GM19240 (cell line): ENCODE measurements at regions not wholly inside any gene's neighbourhood (a gene's known extent, or its start where the extent isn't known, plus 50 kb on each side); places are given as distances from the start of the nearest gene placed in this dataset.

ENCODE experiments used
- DNase-seq: peaks from one replicate; pipeline ENCODE4 v3.0.0; 2011; ENCODE audit warnings: low spot score; ENCODE audit not compliant: insufficient read length

DNA sequence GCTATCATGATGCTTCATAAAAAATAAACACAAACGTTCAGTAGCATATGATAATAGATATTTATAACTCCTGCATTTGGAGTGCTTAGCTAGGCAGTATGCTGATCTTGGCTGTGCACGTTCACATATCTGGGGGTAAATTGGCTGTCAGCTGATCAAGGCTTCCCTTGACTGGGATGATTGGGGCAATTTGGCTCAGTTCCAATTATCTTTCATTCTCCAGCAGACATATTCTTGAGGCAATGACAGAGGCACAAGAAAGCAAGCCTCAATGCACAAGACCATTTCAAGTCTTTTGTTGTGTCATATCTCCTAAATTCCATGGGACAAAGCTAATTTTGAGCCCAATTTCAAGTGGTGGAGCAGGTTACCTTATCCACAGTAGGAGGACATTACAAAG is 142.0 kb downstream of the DLEU7 start:
- DNase-seq = no peak

DNA sequence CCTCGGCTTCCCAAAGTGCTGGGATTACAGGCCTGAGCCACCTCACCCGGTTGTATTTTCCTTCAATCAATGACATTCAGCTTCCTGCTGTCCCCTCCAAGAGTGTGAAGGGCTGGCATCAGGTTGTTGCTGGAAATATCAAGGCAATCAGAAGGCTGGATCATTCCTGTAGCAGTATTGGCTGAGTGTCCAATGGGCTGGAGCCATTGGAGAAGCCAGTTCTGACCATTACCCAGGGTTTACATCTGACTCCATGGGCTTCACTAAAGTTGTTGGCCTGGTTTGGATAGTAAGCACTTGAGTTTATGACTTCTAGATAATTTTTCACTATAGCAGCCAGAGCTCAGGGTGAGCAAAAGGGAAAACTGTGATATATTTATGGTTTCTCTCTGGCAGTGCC is 137.0 kb downstream of the DLEU7 start:
- DNase-seq = no peak

DNA sequence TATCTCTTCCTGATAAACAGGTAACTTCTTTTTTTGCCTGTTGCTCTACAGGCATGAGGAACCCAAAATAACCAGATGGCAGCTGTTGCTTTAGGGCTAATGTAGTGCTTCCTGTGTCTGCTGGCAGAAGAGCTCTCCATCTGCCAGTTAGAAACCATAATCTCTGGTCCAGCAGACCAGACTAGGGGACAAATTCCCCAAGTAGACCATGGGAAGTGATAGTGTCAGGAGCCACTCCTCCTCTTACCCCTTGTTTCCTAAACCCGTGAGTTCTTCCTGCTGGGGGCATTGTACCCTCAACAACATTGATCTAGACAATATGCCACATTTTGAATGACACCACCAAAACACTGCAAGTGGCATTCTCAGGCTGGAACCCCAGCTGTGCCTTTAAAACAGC is 135.9 kb downstream of the DLEU7 start:
- no peak for DNase-seq

DNA sequence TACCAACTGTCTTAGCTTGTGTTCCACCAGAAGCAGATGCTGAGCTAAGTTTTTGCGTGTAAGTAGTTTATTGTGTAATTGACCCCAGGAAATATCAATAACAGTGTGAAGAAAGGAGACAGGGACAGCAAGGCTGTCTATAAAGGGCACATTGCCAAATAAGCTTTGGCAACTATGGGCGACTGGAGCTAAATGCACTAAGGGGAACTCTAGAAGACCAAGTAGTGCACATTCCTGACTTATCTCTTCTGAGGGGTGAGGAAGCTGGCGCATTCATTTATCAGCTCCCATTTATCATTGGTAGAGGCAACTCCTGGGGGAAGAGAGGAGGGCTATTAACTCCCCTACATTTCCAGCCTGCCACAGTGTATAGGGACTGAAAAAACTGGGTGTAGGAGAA is 135.0 kb downstream of the DLEU7 start:
- no peak for DNase-seq

DNA sequence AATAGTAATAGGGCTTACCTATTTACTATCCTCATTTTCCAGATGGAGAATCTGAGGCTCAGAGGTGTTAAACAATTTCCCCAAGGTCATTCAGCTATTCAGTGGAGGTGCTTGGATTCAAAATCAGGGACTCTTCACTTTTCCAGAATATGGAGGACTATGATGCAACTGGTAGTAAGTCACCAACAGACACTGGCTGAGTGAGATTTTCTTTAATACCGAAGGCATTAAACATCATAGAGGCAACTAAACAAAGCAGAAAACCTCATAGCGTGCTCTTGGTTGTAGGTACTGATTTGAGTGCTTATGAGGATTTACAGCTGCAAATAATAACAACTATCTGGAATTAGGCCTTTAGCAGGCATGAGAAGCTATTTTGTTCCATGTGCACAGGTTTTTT is 134.4 kb downstream of the DLEU7 start:
- DNase-seq = no peak

DNA sequence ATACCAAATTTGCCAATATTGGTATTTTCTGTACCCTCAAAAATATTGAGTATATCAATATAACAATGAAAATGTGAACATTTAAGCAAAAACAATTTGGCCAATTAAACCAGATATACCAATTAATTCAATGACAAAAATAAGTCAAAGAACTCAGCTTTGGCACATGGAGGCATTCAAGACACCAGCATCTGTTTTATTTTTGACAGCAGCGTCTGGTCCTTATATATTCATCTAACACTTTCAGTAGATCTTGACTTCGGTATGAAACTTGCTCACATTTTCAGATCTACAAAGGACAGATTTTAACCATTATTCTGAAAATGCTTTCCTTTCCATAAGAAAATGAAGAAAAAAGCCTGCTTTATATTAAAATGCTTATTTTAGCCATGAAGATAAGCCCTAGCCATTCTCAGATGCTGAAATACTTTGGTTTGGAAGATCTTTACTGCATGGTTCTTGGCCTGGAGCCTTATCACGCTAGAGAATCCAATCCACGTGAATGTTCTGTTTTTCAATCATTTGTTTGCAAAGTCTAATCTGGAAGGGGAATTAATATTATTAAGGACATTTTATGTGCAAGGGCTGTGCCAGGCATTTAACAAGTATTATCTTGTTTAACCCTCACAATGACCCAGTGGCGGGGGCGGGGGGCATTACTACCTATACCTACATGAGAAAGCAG is 132.2 kb downstream of the DLEU7 start:
- no peak for DNase-seq

DNA sequence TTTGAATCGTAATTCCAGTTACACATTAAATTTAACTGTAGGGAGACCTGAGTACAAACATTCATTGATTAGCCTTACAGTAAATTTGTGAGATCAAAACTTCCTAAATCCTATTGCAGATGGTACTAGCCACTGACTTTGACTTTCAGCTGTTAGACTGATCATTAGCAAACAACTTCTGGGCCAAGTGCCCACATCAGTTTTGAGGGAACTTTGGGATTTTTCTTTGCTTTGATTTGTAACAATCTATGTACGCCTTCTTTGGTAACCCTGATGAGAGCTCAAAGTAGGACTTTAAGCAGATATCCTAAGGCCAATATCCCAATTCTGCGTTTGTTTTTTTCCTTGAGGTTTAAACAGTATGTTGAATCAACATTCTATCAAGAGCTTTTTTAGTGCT is 131.5 kb downstream of the DLEU7 start:
- no peak for DNase-seq

DNA sequence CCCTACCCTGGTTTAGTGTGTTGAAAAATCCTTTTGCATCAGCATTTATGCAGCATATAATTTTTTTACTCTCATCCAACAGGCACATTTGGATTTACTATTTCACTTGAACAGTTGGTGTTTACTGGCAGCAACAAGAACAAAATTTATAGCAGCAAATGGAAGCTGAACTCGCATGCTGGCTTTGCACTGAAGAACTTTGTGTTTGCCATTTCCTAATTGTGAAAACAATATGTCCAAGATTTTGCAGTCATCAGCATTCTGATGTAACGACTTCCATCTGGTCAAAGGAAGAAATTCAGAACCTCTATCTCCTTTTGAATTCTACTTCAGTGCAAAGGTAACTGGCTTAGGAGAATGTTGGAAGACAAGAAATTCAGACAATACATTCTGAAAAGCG is 131.0 kb downstream of the DLEU7 start:
- no peak for DNase-seq

DNA sequence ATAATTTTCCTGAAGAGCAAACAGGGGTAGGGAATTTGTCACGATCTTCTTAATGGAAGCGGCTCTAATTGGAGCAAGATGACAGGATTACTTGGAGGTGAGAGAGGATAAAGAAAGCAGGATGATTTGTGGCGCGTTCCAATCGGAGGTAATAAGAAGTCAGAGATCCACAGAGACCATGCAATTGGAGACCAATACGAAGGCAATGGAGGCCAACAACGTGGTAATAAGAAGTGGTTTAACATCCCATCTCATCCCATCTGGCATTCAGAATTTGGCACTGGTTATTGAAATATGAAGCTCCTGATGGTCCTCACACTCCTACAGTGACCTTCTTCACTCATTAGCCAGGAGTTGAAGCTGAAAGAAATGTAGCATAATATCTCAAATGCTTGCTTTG is 130.6 kb downstream of the DLEU7 start:
- DNase-seq = no peak

DNA sequence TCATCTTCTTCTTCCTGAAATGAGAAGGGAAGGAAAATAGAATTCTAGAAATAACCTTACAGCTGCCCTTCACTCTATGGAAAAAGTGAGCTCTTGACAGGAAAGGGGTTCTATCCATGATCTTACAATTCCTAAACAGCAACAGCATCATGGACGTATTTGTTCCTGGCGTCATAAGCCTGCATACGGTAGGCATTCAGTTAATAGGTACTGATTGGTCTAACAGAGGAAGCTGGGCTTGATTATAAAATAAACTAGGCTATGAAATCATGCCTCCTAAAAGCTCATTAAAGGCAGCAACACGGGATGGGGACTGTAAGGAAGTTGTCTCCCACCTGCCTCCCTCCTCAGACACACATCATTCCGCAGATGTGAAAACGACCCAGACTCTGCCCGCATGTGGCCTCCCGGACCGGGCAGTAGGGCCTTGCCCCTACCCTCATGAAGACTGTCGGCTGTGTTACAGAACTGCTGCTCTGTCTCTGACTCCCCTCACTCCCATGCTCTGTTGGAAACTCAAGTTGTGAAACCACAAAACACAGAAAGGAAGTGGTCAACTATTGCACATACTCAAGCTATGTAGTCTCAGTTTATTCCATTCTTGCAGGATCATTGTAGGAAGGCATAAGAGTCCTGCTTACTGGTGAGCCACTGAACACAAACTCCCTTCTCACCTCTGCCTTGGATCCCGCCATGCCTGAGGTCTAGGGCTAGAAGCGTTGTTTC is 129.8 kb downstream of the DLEU7 start:
- no peak for DNase-seq

DNA sequence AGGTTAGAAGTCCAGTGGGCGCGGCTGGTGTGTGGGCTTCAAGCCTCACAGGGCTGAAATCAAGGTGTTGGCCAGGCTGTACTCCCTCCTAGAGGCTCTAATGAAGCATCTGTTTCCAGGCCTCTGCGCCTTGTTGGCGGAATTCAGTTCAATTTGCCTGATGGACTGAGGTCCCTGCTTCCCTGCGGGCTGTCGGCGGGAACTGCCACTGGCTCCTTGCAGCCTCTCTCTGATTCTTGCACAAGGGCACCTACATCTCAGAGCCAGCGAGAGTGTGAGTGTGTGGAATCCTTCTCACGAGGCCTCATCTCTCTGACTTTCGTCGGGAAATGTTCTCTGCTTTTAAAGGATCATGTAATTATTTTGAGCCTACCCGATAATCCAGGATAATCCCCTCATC is 128.6 kb downstream of the DLEU7 start:
- no peak for DNase-seq

DNA sequence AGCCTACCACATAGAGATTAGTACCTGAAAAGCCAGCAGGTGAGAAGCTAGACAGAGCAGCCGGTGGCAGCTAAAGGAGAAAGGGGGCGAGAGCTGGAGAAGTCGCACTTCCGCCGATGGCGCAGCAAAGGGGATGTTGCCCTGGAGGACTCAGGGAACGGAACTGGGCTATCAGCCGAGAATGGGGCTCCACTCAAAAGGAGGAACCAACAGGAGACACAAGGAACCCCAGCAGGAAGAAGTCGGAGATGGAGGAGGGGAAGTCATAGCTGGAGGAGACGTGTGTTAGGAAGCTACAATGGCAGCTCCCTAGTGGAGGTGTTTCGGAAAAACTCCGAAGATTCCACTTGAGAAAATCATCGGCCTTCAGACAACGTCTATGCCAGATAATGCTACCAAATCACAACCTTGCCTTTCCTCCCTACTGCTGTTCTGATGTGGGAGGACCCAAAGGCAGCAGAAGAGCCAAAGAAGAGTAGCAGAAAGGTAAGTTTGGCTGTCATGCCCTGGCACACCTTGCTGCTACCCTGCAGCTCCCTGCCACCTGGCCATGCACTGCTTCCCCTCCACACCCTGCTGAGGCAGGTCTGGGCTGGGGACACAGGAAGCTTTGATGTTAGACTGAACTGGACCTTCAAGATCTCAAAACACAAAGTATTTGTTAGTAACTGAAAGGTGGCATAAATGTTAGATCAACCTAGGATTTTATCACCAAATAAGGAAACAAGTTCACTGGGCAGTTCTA is 127.9 kb downstream of the DLEU7 start:
- no peak for DNase-seq

DNA sequence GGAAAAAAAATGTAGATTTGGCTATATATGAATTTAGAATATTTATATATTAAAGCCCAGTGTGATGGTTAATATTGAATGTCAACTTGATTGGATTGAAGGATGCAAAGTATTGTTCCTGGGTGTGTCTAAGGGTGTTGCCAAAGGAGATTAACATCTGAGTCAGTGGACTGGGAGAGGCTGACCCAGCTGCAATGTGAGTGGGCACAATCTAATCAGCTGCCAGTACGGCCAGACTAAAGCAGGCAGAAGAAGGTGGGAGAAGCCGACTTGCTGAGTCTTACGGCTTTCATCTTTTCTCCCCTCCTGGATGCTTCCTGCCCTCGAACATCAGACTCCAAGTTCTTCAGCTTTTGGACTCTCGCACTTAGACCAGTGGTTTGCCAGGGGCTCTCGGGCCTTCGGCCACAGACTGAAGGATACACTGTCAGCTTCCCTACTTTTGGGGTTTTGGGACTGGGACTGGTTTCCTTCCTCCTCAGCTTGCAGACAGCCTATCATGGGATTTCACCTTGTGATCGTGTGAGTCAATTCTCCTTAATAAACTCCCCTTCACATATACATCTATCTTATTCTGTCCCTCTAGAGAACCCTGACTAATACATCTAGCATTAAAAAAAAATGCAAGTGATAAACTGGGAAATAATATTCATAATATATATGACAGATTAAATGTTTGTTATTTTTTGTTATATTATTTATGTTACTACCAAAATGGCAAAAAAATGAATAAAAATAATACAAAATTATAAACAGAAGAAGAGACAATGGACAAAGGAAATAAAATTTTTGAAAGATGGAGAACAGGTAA is 122.4 kb downstream of the DLEU7 start:
- no peak for DNase-seq

DNA sequence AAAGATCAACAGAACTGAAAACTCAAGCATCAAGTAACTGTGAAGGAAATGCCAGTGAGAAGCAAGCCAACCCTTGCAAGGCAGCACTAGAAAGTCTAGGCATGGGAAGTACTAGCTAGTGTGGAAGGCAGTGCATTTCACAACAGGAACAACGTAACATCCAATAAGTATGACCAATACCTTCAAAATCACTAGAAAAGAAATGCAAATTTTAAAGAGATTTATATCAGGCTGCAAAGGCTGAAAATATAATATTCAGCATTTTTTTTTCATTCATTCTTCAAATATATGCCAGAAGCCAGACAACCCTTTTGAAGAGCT is 121.9 kb downstream of the DLEU7 start:
- DNase-seq = no peak

DNA sequence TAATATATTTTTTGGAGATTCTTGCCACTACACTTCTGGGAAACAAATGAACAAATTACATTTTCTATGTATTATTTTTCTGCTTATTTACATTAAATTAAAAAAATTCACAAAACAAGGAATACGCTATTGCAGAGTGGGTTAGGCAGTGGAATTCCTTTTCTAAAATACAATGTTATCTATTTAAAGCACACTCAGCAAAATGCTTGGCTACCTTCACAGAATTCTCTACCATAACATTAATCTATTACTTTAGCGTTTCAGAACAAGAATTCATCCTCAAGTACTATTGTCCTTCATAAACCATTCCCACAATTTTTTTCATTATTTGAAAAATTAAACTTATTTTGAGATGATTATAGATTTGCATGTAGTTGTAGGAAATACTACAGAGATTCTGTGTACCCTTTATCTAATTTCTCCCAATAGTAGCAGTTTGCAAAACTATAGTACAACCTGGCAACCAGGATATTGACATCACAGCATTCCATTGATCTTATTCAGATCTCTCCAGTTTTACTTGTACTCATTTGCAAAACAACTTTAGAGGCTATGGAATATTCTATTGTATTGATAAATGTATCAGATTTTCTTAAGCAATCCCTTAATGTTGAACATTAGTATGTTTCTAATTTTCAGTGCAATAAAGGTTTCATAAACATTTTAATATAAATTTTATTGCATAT is 120.9 kb downstream of the DLEU7 start:
- DNase-seq = no peak

DNA sequence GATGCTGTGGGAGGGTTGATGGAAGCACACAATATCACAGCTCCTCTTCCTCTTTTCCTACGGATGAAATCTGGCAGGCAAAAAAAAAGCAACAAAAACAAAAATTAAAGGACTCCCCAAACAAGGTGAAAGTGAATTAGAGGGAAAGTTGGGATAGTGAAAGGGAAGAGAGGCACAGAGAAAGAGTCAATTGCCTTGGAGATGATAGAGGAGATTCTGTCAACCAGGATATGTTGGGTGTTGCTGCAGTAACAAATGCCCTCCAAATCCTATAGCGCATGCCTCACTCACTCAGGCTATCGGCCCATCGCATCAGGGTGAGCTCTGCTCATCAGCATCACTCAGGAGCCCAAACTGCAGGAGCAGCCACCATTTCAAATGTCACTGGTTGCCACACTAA is 119.1 kb downstream of the DLEU7 start:
- DNase-seq = no peak

DNA sequence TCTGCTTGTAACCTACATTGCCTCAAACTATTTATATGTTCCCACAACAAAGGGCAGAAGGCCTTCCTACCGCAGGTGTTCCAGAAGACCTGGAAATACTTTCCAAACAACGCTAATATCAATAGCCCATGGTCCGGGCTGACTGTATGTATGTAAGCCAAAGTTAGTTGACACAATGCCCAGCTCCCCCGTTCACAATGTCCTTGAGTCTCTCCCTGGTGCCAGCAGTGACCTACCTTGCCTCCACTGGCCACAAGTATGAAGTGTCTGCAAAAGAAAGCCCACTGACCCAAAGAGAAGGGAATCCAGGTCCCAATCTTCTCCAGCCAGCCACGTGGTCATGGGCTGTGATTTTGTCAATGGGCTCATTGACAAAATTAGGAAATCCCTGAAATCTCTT is 118.6 kb downstream of the DLEU7 start:
- no peak for DNase-seq

DNA sequence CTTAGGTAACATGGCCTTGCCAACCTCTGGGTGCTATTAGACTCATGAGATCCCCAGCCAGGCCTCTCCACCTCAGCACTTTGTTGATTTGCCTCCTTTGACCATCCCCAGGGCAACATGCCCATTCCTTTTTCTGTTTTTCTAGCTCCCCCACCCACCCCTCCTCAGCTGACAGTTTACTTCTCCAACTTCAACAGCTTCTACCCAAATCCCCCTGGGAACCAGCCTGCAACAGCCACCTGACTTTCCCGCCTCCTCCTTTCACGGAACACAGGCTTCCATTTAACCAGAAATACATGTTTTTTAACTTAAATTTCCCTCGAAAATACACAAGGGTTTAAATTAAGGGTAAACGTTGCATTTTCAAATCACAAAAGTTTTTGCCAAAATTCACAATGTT is 117.3 kb downstream of the DLEU7 start:
- DNase-seq = no peak

DNA sequence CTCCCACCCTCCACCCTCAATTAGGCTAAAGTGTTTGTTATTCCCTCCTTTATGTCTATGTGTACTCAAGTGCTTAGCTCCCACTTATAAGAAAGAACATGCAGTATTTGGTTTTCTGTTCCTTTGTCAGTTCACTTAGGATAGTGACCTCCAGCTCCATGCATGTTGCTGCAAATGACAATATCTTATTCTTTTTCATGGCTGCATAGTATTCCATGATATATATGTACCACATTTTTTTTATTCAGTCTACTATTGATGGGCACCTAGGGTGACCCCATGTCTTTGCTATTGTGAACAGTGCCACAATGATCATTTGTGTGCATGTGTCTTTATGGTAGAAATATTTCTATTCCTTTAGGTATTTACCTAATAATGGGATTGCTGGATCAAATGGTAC is 114.3 kb downstream of the DLEU7 start:
- DNase-seq = no peak

DNA sequence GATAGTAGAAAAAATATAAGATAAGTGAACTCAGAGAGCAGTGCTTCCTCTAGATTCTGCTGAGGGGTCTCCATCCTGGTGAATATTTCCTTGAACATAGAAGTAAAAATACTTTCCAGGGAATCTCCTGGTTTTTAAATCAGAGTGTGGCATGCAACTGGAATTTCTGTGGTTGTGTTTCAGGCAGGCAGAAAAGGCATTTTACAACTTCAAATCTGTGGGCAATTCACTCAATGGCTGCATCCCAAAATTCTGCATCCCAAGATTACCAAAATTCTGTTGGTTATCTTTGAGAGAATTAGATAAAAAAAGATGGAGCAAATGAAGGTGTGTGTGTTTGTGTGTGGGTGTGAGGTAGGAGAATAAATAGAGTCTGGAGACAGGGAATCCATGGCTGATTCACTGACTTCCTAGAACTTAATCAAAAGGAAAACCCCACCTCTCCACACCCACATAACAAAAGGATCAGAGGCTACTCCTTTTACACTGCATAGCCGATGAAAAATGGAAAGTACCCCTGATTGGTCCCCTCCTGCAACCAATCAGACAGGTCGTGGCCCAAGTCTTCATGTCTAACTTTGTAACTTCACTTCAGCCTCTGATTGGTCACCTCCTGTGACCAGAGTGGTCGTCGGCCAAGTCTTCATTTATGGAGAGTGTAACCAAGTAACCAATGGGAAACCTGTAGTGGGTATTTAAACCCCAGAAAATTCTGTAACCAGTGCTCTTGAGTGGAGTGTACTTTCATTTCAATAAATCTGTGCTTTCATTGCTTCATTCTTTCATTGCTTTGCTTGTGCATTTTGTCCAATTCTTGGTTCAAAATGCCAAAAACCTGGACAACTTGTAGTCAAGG is 112.8 kb downstream of the DLEU7 start:
- no peak for DNase-seq
